HepG2 (cell line): ENCODE measurements at regions not wholly inside any gene's neighbourhood (a gene's known extent, or its start where the extent isn't known, plus 50 kb on each side); places are given as distances from the start of the nearest gene placed in this dataset.

Experiments
- ATAC-seq: fragments of 200-7000 bp; cut with Tn5 transposase; 3 replicates; pipeline ENCODE4 v1.9.1; 2020; ENCODE audit warnings: mild to moderate bottlenecking, moderate library complexity
- BruUV-seq: library from RNA; stranded (reverse); fragments of 400-500 nt; replicated peaks from 2 replicates; lab custom pipeline; 2021; lab: Mats Ljungman, UMichigan
- CTCF ChIA-PET: fragments of 300-600 bp; formaldehyde crosslinking; extraction: SDS; loops from one replicate; lab custom pipeline; 2021; ENCODE audit warnings: low total read pairs, inconsistent platforms, low intra/inter-chr PET ratio; lab: Yijun Ruan, JAX
- POLR2A ChIA-PET: fragments of 350-600 bp; sonication (Branson Sonifier 250); formaldehyde crosslinking; loops from one replicate; lab custom pipeline; 2020; ENCODE audit warnings: antibody characterized with exemption, inconsistent platforms; lab: Yijun Ruan, JAX
- DNase-seq: peaks from one replicate; pipeline ENCODE4 v3.0.0-alpha.2; 2015; ENCODE audit warnings: low spot score
- FAIRE-seq: peaks from 3 replicates; lab custom pipeline; 2011; peaks lifted over from hg19 to GRCh38; lab: Jason Lieb, UNC
- H2AFZ ChIP-seq: one replicate; pipeline ENCODE4 v1.6.1; 2011; ENCODE audit warnings: low read length, inconsistent platforms
- H3K27ac ChIP-seq: fragments of 300-600 bp; 3 replicates; pipeline ENCODE4 v1.8.0; 2011; ENCODE audit warnings: mixed run types, mild to moderate bottlenecking, mixed read lengths, low read length, inconsistent platforms; ENCODE audit not compliant: insufficient read depth; ENCODE audit errors: extremely low read length
- H3K27me3 ChIP-seq, 2 experiments: fragments of 200-600 bp in 1 of 2; 2 replicates in 1 of 2; 3 replicates in 1 of 2; pipeline versions ENCODE4 v1.6.0 to v1.8.0; 2011; ENCODE audit warnings: low read length in 2 of 2, mild to moderate bottlenecking in 2 of 2, moderate library complexity in 2 of 2, inconsistent platforms in 1 of 2; ENCODE audit not compliant: insufficient read depth in 2 of 2, control insufficient read depth in 1 of 2
- H3K36me3 ChIP-seq, 2 experiments: fragments of 200-600 bp in 1 of 2; replicated peaks in 1 of 2; 2 replicates in 1 of 2; 3 replicates in 1 of 2; pipeline versions ENCODE4 v1.5.1 to v1.8.0; 2011; ENCODE audit warnings: low read length in 2 of 2, inconsistent platforms in 1 of 2; ENCODE audit not compliant: insufficient read depth in 2 of 2, control insufficient read depth in 1 of 2
- H3K4me1 ChIP-seq: 2 replicates; pipeline ENCODE4 v1.5.1; 2012; ENCODE audit warnings: low read length, inconsistent platforms; ENCODE audit not compliant: insufficient read depth
- H3K4me2 ChIP-seq: 2 replicates; pipeline ENCODE4 v1.6.0; 2011; ENCODE audit warnings: low read depth, low read length, inconsistent platforms
- H3K4me3 ChIP-seq, 3 experiments: fragments of 200-600 bp in 1 of 3; sonication (generic), shearing (Covaris generic) in 1 of 3; replicated peaks in 1 of 3; 2 replicates each; pipeline ENCODE4 v1.5.1; 2011 to 2016; ENCODE audit warnings: low read length in 3 of 3, inconsistent platforms in 2 of 3, low read depth in 2 of 3, mild to moderate bottlenecking in 2 of 3, control low read depth in 1 of 3, mixed read lengths in 1 of 3; ENCODE audit not compliant: insufficient read depth in 1 of 3
- H3K79me2 ChIP-seq: one replicate; pipeline ENCODE4 v1.6.1; 2011; ENCODE audit warnings: low read length, inconsistent platforms; ENCODE audit not compliant: insufficient read depth
- H3K9ac ChIP-seq: 2 replicates; pipeline ENCODE4 v1.6.0; 2011; ENCODE audit warnings: mild to moderate bottlenecking, low read depth, low read length, inconsistent platforms; ENCODE audit not compliant: insufficient read depth
- H3K9me3 ChIP-seq: 2 replicates; pipeline ENCODE4 v1.5.1; 2012; ENCODE audit warnings: mild to moderate bottlenecking, low read length
- H4K20me1 ChIP-seq: 2 replicates; pipeline ENCODE4 v1.6.0; 2011; ENCODE audit warnings: inconsistent platforms, mild to moderate bottlenecking, low read length, moderate library complexity; ENCODE audit not compliant: insufficient read depth
- DRAP1 ChIP-seq: IDR thresholded peaks from 2 replicates; pipeline ENCODE4 v1.6.1; 2016; ENCODE audit warnings: missing genetic modification reagents, missing compliant biosample characterization
- KDM2A ChIP-seq: sonication (generic); formaldehyde crosslinking; IDR thresholded peaks from 2 replicates; pipeline ENCODE4 v1.4.0; 2020; ENCODE audit warnings: low read depth, missing genetic modification reagents, borderline replicate concordance
- MLXIP ChIP-seq: sonication (generic); formaldehyde crosslinking; IDR thresholded peaks from 2 replicates; pipeline ENCODE4 v1.9.0; 2021; ENCODE audit warnings: missing genetic modification reagents, borderline replicate concordance
- TFE3 ChIP-seq: IDR thresholded peaks from 2 replicates; pipeline ENCODE4 v1.6.1; 2016
- ZFAT ChIP-seq: sonication (generic); formaldehyde crosslinking; conservative IDR thresholded peaks from 2 replicates; pipeline ENCODE4 v1.8.1; 2023; ENCODE audit warnings: missing genetic modification reagents, inconsistent platforms
- WGBS: methylation state at CpG from one replicate; pipeline ENCODE4 v1.1.6; 2017; ENCODE audit warnings: low lambda C conversion rate; 5-methylcytosine and 5-hydroxymethylcytosine counted together
- in situ Hi-C: cut with HindIII; loops from 2 replicates; pipeline ENCODE4 v1.10.0; 2017; ENCODE audit warnings: low pct_unique_long_range_greater_than_20kb; ENCODE audit not compliant: extremely low pct_ligation_motif_present
- intact Hi-C: fragments of 100-400 bp; cut with micrococcal nuclease; formaldehyde crosslinking; loops from one replicate; pipeline ENCODE4 v1.10.0; 2022; ENCODE audit not compliant: unreplicated experiment

- Histone ChIP-seq H3K4me3 (no peak overlapping the region), H2AFZ (no peak overlapping the region), H4K20me1 (no peaks in the 10 kb centered on the region), H3K27me3 (no peaks in the 10 kb centered on the region), H3K36me3 (no peaks in the 10 kb centered on the region), H3K79me2 (no peaks in the 10 kb centered on the region)
- FAIRE-seq (no peak), ATAC-seq (no peak), DNase-seq (no peak)
- intact Hi-C loops (no loop called here), in situ Hi-C loops (no loop called here)
- CTCF ChIA-PET: no interaction called here
- 0% methylated on average over 2 of the region's 2 CpGs for WGBS
- TF ChIP-seq KDM2A (CRISPR knock-in tag): no peak
- no peak for TF ChIP-seq DRAP1 (CRISPR knock-in tag)
- TF ChIP-seq, all 625 proteins: peak for 0
- no TSS peak for BruUV-seq
- Histone ChIP-seq H3K9me3 (no peaks in the 10 kb centered on the region), H3K27ac (no peak overlapping the region), H3K9ac (no peak overlapping the region), H3K4me2 (no peak overlapping the region), H3K4me1 (no peaks in the 10 kb centered on the region)
- POLR2A ChIA-PET: no interaction called here
Measured at GRCh38 chr12:16833376-16834015, 227.5 kb upstream of the LMO3 start.

- no peaks in the 10 kb centered on the region for H3K36me3 ChIP-seq
Measured at GRCh38 chr12:16828891-16829290, 222.9 kb upstream of the LMO3 start.

More at GRCh38 chr12:16828891-16829290, 222.9 kb upstream of the LMO3 start:
- Histone ChIP-seq H3K9me3 (no peaks in the 10 kb centered on the region), H3K27me3 (no peaks in the 10 kb centered on the region), H4K20me1 (no peaks in the 10 kb centered on the region), H2AFZ (no peak overlapping the region), H3K9ac (no peak overlapping the region), H3K4me1 (no peaks in the 10 kb centered on the region), H3K79me2 (no peaks in the 10 kb centered on the region), H3K27ac (no peak overlapping the region), H3K4me3 (no peak overlapping the region), H3K4me2 (no peak overlapping the region)
- no peak for TF ChIP-seq TFE3
- no peak for TF ChIP-seq ZFAT (CRISPR knock-in tag)
- no peak for TF ChIP-seq MLXIP
- ChIA-PET POLR2A (no interaction called here), CTCF (no interaction called here)
- no peak for DNase-seq
- 6% methylated on average over 2 of the region's 2 CpGs for WGBS
- in situ Hi-C loops (no loop called here), intact Hi-C loops (no loop called here)
- BruUV-seq: no TSS peak
- ATAC-seq: no peak
- no peak for FAIRE-seq
